Activated gamma-delta T cell treated with anti-CD3 and anti-CD28 coated beads, Interleukin-2, amount 50 U/mL, for 16 hours (primary cell): ENCODE measurements at regions not wholly inside any gene's neighbourhood (a gene's known extent, or its start where the extent isn't known, plus 50 kb on each side); places are given as distances from the start of the nearest gene placed in this dataset.

Experiments used
- DNase-seq: peaks from one replicate; pipeline ENCODE4 v3.0.0-alpha.2; 2020; ENCODE audit warnings: low read depth

- DNase-seq = no peak
Observed at GRCh38 chr3:174403831-174404230, 455.3 kb upstream of the NAALADL2 start.

GRCh38 chr3:174408310-174408709 is 450.8 kb upstream of the NAALADL2 start:
- DNase-seq = no peak

DNA sequence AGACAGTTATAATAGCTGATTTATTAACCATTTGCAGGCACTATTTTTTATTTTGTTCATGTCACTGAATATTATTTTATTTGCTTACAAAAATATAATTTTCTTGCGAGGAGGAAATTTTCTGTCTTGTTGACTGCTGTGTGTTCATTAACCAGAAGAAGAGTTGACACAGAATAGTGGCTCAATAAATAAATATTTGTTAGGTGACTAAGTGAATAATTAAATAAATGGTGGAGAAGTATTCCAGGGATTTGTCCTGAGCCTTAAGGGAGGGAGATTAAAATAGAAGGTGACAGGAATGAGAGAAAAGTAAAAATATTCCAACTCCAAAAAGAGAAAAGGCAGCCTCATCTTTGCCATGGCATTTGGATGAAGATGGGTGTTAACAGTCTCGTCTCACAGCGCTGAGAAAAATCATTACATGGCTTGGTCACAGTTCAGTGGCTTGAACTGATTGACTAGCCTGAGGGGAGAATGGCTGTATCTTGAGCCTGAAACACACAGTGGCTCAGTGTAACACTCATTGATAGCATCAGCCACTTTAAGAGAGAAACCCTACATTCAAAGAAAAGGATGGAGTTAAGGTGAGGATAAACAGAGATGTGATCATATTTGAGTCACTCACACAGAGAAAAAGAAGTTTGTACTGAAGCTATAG is 449.9 kb upstream of the NAALADL2 start:
- DNase-seq = no peak

GRCh38 chr3:174413062-174413912 is 445.8 kb upstream of the NAALADL2 start:
- no peak for DNase-seq

- DNase-seq = no peak
Observed at GRCh38 chr3:174414902-174415301, 444.2 kb upstream of the NAALADL2 start.

GRCh38 chr3:174417573-174417972 is 441.6 kb upstream of the NAALADL2 start:
- DNase-seq = no peak

DNA sequence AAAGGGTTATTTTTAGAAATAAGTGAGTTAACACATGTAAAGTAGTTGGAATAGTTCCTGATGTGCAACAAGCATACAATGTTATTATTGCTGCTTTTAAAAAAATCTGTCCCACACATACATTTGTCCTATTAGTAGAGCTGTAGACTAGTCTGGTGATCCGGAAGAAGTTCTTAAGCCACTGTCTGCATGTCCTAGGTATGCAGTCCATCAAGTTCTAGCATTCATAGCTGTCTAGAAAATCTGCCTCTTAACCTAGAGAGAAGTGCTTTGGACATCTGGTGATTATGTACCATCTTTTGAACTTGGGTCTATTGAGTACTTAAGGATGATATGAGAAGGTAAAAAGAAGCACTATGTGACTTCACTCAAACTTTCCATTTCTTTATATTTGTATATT is 439.9 kb upstream of the NAALADL2 start:
- no peak for DNase-seq

DNA sequence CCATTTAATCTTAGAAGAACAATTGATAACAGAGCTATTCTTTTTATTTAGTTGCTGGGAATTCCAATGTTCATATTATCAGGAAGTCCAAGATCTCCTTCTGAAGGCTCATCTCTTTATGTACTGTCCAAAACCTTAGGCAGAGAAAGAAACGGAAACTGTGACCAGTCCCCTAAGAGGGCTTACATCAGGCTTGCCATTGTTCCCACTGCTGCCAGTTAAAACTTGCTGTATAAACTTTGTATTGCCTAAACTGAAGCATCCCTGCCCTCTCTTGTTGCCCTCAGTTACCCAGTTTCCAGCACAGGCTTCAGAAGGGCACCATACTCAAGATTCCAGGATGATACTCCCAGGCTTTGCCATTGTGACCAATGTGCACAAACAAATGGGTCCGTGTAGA is 435.2 kb upstream of the NAALADL2 start:
- no peak for DNase-seq

- DNase-seq = no peak
Observed at GRCh38 chr3:174424656-174425055, 434.5 kb upstream of the NAALADL2 start.

GRCh38 chr3:174425422-174425821 is 433.7 kb upstream of the NAALADL2 start:
- no peak for DNase-seq

- no peak for DNase-seq
Observed at GRCh38 chr3:174430986-174431385, 428.1 kb upstream of the NAALADL2 start.

- DNase-seq = no peak
Observed at GRCh38 chr3:174431717-174432116, 427.4 kb upstream of the NAALADL2 start.

DNA sequence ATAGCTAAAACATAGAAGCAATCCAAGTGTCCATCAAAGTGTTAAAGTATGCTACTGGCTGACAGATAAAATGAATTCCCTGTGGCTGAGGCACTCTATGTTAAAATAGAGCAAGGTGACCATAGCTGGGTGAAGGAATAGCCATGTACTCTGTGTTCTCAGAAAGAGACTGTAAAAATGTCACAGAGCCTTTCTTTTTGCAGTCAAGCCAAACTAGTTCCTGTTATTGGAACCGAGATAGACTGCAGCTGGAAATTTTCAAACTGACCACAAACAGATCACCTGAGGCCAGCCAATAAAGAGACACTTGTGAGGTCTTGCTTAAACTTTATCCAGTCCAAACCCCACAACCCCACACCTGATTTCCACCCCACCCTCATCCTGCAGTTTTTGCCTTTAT is 422.8 kb upstream of the NAALADL2 start:
- no peak for DNase-seq

DNA sequence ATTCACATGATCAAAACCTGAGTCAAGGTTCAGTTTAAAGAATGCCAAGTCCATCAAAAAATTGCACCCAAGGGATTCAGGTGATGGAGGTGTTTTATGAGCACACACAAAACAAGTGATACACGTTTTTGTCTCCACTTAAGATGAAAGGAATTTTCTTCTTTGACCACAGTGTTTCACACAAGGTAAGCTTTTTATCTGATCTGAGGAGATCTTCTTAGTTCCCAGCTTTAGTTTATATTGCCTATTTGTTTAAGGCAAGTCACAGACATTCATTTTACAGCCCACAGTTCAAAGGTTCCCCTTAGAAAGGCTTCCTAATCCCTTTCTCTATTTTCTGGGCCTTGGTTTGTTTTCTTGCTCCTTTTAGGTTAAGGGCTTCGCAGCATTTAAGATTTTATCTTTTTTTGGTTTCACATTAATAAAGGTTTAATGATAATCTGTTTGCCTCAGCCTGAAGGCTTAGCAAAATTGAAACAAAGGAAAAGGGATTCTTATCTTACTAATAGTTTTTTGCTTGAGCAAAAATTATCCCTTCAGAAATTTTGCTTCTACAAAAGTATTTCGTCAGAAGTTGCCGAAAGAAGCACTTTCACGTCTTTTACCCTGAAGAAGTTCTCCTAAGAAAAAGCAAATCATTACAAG is 420.5 kb upstream of the NAALADL2 start:
- no peak for DNase-seq

- no peak for DNase-seq
Observed at GRCh38 chr3:174439331-174440252, 419.5 kb upstream of the NAALADL2 start.

DNA sequence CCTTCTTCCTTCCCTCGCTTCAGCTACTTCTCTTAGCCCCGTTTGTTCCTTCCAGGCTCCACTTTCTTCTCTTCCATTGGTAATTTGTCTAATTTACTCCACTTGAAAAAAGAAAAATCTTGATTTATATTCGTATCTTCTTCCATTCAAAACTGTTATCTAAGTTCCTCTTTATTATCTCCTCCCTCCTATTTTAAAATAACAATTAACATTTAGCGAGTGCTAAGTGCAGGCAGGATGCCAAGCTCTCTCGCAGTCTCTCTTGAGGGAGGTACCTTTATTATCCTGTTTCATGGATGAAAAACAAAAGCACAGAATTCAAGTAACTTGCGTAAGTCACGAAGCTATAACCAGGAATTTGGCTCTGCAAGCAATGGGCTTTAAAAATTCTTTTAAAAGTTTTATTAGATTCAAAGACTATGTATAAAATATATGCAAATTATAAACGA is 418.9 kb upstream of the NAALADL2 start:
- DNase-seq = no peak

DNA sequence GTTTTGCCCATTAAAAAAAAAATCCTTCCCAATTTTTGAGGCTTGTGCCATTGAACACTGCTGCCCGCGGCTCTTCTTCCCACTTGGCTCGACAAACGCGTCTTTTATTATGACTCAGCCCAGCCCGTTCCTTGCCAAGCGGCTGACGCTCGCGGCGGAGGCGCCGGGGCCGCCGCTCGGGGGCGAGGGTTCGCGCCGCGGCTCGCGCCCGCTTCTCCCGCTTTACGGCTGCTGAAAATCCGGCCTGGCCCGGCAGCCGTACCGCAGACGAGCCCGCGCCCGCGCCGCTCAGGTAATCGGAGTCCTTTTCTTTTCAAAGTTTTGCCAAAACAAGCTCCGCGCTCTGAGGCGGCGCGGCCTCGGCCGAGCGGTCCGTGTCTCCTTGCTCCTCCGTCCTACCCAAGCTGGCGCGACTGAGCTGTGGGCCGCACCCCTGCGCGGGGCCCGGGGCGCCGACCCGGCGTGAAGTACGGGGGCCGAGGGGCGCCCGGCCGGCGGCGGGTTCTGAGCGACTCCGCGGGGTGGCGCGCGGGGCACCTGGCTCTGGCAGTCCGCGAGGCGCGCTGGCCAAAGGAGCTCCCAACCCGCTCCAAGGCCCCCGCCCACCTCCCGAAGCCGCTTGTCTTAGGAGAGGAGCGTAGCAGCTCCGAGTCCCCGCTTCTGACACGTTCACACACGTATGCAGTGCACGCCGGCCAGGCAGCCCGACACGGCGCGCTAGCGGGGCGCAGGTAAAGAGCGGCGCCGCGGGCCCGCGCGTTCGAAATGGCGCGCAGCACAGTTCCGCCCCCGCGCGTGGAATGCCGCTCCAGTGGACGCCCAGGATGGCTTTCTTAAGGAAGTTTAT is 418.2 kb upstream of the NAALADL2 start:
- peak; percentile 10 for DNase-seq

DNA sequence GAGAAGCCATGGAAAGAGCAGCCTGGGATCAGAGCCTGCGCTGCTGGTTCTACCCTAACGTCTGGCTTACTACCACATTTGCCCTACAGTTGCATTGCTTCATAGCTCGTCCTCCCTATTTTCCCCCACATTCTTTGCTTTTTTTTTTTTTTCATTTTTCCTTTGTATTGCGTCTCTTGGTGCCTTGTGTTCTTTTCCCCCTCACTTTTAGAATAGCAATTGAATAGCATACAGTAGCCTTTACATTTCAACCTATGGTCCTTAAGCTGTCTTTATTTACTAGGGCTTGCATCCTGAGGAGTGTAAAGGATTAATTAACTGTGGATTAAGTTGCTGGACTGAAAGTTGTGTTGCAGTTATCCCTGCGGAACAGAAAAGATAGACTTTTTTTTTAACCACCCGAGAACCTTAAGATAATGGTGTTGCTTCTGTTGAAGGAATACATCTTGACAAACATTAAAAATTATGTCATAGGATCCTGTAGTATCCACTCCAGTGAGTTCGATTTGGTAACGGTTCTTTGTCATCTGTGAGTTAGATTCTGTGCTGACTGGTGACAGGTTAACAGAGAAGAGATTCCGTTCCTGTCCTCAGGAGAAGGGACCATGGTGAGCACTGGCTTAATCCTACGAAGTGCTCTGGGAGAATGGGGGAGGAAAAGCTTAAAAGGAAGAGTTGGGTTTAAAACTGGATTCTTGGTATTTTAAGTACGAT is 417.4 kb upstream of the NAALADL2 start:
- no peak for DNase-seq

GRCh38 chr3:174442302-174442682 is 416.8 kb upstream of the NAALADL2 start:
- DNase-seq = no peak

DNA sequence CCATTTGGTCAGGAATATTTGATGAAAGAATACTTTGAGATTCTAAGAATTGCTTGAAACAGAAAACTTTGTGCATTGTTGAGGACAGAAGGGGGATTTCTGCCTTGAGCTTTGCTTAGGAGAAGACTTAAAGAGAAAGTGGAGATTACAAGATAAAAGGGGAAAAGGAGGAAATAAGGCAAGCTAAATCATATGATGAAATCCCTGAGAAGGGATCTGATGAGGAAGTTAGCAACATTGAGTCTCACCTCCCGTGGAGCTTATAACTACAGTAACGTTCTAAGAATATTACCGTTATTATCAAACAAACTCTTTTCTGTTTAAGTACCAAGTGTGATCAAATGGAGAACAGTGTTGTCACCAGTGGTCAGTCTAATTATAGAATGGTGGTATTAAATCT is 414.7 kb upstream of the NAALADL2 start:
- DNase-seq = no peak
